Mammary epithelial cell (primary cell): ENCODE measurements at regions not wholly inside any gene's neighbourhood (a gene's known extent, or its start where the extent isn't known, plus 50 kb on each side); places are given as distances from the start of the nearest gene placed in this dataset.

Experiments
- EZH2 ChIP-seq: IDR thresholded peaks from 2 replicates; pipeline ENCODE4 v1.6.1; 2012; ENCODE audit warnings: low read length, inconsistent platforms, borderline replicate concordance
- TF ChIP-seq, protein P1 (sequence below), 2 donors: IDR thresholded peaks in 1 of 2; conservative IDR thresholded peaks in 1 of 2; 2 replicates each; pipeline ENCODE4 v1.5.1; 2011 to 2012; ENCODE audit warnings: inconsistent platforms in 2 of 2, low read length in 2 of 2, mild to moderate bottlenecking in 2 of 2, control low read depth in 1 of 2, low read depth in 1 of 2; ENCODE audit not compliant: insufficient read depth in 1 of 2; ENCODE audit errors: extremely low read depth in 1 of 2

DNA sequence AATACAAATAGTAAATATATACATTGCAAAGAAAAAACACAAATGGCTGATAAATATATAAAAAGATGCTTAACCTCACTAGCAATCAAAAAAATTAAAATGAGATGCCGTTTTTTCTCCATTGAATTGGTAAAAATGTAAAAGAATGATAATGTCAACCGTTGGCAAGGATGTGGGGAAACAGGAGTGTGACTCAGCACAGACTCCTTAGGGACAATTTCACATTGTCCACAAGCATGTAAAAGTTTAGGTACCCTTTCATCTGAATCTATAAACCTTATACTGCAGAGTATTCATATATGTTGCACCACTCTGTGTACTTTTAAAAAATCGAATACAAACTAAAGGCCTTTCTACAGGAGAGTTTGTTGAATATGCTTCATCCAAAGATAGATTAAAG lies 143.1 kb upstream of the RREB1 start:
- TF ChIP-seq EZH2: no peak
- TF ChIP-seq, protein P1, sequence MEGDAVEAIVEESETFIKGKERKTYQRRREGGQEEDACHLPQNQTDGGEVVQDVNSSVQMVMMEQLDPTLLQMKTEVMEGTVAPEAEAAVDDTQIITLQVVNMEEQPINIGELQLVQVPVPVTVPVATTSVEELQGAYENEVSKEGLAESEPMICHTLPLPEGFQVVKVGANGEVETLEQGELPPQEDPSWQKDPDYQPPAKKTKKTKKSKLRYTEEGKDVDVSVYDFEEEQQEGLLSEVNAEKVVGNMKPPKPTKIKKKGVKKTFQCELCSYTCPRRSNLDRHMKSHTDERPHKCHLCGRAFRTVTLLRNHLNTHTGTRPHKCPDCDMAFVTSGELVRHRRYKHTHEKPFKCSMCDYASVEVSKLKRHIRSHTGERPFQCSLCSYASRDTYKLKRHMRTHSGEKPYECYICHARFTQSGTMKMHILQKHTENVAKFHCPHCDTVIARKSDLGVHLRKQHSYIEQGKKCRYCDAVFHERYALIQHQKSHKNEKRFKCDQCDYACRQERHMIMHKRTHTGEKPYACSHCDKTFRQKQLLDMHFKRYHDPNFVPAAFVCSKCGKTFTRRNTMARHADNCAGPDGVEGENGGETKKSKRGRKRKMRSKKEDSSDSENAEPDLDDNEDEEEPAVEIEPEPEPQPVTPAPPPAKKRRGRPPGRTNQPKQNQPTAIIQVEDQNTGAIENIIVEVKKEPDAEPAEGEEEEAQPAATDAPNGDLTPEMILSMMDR (conservative IDR thresholded peaks at IDR 0.05 in 1 of 2, IDR thresholded peaks at IDR 0.05 in 1 of 2; ENCODE audit: extremely low read depth in 1 of 2, insufficient read depth in 1 of 2, low read depth in 1 of 2, low read length in 2 of 2): no peak
